Psoas muscle (tissue), 7 donors: ENCODE measurements at regions not wholly inside any gene's neighbourhood (a gene's known extent, or its start where the extent isn't known, plus 50 kb on each side); places are given as distances from the start of the nearest gene placed in this dataset.
A peak's percentile ranks its signal among the peaks of the same experiment; 100 is the strongest.

Experiments
- ATAC-seq, 4 donors: fragments of 200-7000 bp; cut with Tn5 transposase; one replicate each; pipeline ENCODE4 v1.9.1; 2020; ENCODE audit warnings: moderate library complexity in 3 of 4, mild to moderate bottlenecking in 2 of 4
- DNase-seq, 2 donors: peaks; one replicate each; pipeline ENCODE4 v3.0.0-alpha.2; 2020
- H3K27ac ChIP-seq: fragments of 200-600 bp; one replicate; pipeline ENCODE4 v1.8.0; 2022
- H3K27me3 ChIP-seq, 3 donors: fragments of 200-600 bp in 1 of 3; one replicate each; pipeline versions ENCODE4 v1.6.1 to v1.8.0; 2013 to 2022; ENCODE audit warnings: low read length in 2 of 3, mild to moderate bottlenecking in 2 of 3, moderate library complexity in 1 of 3; ENCODE audit not compliant: insufficient read depth in 3 of 3
- H3K36me3 ChIP-seq, 2 donors: fragments of 200-600 bp in 1 of 2; one replicate each; pipeline versions ENCODE4 v1.6.1 to v1.8.0; 2013 to 2022; ENCODE audit warnings: low read depth in 1 of 2, mild to moderate bottlenecking in 1 of 2, moderate library complexity in 1 of 2; ENCODE audit not compliant: insufficient read depth in 1 of 2
- H3K4me1 ChIP-seq: fragments of 200-600 bp; one replicate; pipeline ENCODE4 v1.8.0; 2022
- H3K4me3 ChIP-seq: fragments of 200-600 bp; one replicate; pipeline ENCODE4 v1.8.0; 2022; ENCODE audit warnings: mild to moderate bottlenecking
- H3K9me3 ChIP-seq: fragments of 200-600 bp; one replicate; pipeline ENCODE4 v1.8.0; 2022
- WGBS, 3 donors: extraction: QIAGEN DNeasy Blood & Tissue Kit; methylation state at CpG; one replicate each; pipeline versions ENCODE4 v1.1.6 to v1.1.7; 2013; 5-methylcytosine and 5-hydroxymethylcytosine counted together
- intact Hi-C, 2 donors: fragments of 100-400 bp; cut with DNase I; formaldehyde crosslinking; loops; one replicate each; pipeline versions ENCODE4 v1.11.0 to v1.14.2; 2022
- TF ChIP-seq, protein P1 (sequence below): fragments of 200-600 bp; IDR thresholded peaks from one replicate; pipeline ENCODE4 v1.8.0; 2022; ENCODE audit warnings: antibody characterized with exemption
- donor health status: healthy with polysubstance abuse.
- donor health status: DM: no; HTN: no; CAD: no; lungs with moderate emphysema.
- donor health status: Bipolar disorder and iron deficiency.
- donor health status: healthy.
- donor health status: DM: yes; HTN: yes; CAD: no.
- donor health status: DM: no; HTN: no; CAD: no.
- donor health status: DM: yes; HTN: yes; CAD: no.

DNA sequence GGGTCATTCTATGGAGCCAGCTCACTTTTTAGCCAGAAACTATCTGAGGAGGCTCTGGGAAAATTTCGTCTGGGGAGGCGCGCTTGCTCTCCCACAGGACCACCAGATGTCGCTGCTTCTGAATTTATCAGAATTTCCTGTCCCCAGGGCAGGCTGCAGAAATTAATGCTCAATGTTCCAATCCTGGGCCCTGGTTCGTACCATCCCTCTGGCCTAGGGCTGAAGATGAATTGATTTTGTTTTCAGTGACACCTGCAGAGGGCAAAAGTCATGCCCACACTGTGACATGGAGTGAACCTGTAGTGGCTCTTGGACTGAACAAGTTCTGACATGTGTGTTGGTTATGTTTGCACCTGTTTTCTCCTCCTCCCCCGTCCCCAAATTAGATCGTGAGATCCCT, 482.6 kb downstream of the NPIPA7 start:
- H3K36me3 ChIP-seq = no peaks in the 10 kb centered on the region
- no peak overlapping the region for H3K4me3 ChIP-seq
- peak in 1 of 4 donors; percentile 21 for ATAC-seq
- TF ChIP-seq, protein P1, sequence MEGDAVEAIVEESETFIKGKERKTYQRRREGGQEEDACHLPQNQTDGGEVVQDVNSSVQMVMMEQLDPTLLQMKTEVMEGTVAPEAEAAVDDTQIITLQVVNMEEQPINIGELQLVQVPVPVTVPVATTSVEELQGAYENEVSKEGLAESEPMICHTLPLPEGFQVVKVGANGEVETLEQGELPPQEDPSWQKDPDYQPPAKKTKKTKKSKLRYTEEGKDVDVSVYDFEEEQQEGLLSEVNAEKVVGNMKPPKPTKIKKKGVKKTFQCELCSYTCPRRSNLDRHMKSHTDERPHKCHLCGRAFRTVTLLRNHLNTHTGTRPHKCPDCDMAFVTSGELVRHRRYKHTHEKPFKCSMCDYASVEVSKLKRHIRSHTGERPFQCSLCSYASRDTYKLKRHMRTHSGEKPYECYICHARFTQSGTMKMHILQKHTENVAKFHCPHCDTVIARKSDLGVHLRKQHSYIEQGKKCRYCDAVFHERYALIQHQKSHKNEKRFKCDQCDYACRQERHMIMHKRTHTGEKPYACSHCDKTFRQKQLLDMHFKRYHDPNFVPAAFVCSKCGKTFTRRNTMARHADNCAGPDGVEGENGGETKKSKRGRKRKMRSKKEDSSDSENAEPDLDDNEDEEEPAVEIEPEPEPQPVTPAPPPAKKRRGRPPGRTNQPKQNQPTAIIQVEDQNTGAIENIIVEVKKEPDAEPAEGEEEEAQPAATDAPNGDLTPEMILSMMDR = peak; percentile 62
- no peaks in the 10 kb centered on the region for H3K9me3 ChIP-seq
- peaks cover 0 to 4% (median 2%) of the 10 kb centered on the region in 3 donors for H3K27me3 ChIP-seq
- WGBS, 3 donors = 4 to 9% (median 8%) methylated on average over 7 of the region's 7 CpGs
- intact Hi-C loops = loop anchor here in 1 of 2 donors (5.0 kb wide), 1 partner anchor 716 kb away; no protein-coding TSS in a partner anchor
- no peaks in the 10 kb centered on the region for H3K4me1 ChIP-seq
- no peak overlapping the region for H3K27ac ChIP-seq
- peak in 1 of 2 donors; percentile 19 for DNase-seq

DNA sequence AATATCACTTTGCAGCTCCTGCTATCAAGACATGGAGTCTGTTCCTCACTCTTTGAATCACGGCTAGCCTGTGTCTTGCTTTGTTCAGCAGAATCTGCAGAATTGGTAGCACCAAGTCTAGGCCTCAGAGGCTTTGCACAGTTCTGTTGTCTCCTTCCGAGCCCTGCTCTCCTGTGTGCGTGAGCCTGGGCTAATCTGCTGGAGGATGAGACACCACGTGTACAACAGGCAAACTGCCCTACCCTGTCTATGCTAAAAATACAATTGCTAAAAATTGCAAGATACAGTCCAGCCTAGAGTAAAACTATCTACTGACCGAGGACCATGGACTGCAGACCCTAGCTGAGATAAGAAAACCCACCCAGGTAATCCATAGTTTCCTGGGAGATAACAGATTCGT, 484.7 kb downstream of the NPIPA7 start:
- ATAC-seq (no peak), DNase-seq (no peak)
- Histone ChIP-seq H3K27ac (no peak overlapping the region), H3K36me3 (no peaks in the 10 kb centered on the region), H3K27me3 (peaks cover 0 to 7% (median 0%) of the 10 kb centered on the region in 3 donors), H3K4me3 (no peak overlapping the region), H3K4me1 (no peaks in the 10 kb centered on the region), H3K9me3 (no peaks in the 10 kb centered on the region)
- WGBS, 3 donors = 66 to 78% (median 76%) methylated on average over 6 of the region's 6 CpGs
- intact Hi-C loops = loop anchor here in 1 of 2 donors (5.0 kb wide), 1 partner anchor 714 kb away; no protein-coding TSS in a partner anchor
- TF ChIP-seq, protein P1 = no peak

DNA sequence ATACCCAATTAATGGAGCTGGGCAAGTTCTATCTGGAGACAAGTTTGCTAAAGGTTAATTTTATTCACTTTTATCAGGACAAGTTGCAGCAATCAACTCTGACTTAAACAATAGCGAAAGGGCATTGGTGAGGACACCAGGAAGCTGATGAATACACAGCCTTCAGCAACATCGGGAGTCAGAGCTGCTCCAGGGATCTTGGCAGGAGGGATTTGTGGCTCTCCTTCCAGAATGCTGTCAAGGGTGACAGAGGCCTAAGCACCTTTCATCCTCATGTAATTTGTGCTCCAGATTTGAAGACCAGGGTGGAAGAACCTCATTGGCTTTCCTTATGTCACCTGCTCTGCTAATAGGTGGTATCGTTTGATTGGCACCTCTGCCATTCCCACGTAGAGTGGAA, 485.6 kb downstream of the NPIPA7 start:
- WGBS, 3 donors = 69 to 75% (median 70%) methylated on average over 4 of the region's 4 CpGs
- Histone ChIP-seq H3K4me3 (no peak overlapping the region), H3K4me1 (no peaks in the 10 kb centered on the region), H3K27me3 (peaks cover 0 to 13% (median 0%) of the 10 kb centered on the region in 3 donors), H3K27ac (no peak overlapping the region), H3K9me3 (no peaks in the 10 kb centered on the region), H3K36me3 (no peaks in the 10 kb centered on the region)
- TF ChIP-seq, protein P1 = no peak
- DNase-seq = no peak
- ATAC-seq = no peak
- intact Hi-C loops = loop anchor here in 1 of 2 donors (5.0 kb wide), 1 partner anchor 713 kb away; no protein-coding TSS in a partner anchor

DNA sequence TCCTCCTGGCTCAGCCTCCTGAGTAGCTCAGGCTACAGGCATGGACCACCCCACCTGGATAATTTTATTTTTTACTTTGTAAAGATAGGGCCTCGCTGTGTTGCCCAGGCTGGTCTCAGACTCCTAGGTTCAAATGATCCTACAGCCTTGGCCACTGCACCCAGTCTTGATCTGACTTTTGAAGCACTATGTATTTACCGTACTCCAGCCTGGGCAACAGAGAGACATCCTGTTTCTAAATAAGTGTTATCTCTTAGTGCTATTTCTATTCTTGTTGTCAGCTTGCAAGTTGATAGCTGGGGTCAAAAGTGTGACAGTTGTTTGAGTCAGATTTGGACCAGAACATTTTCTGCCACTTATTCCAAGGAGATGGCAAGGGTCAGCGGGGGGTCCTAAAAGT, 486.4 kb downstream of the NPIPA7 start:
- ATAC-seq (no peak), DNase-seq (no peak)
- intact Hi-C loops = no loop called here
- H3K4me3 ChIP-seq = no peak overlapping the region
- H3K36me3 ChIP-seq = no peaks in the 10 kb centered on the region
- 70 to 82% (median 75%) methylated on average over 3 of the region's 3 CpGs for WGBS, 3 donors
- H3K27me3 ChIP-seq = peaks cover 0 to 13% (median 0%) of the 10 kb centered on the region in 3 donors
- H3K4me1 ChIP-seq = no peaks in the 10 kb centered on the region
- TF ChIP-seq, protein P1 = no peak
- H3K27ac ChIP-seq = no peak overlapping the region
- no peaks in the 10 kb centered on the region for H3K9me3 ChIP-seq

DNA sequence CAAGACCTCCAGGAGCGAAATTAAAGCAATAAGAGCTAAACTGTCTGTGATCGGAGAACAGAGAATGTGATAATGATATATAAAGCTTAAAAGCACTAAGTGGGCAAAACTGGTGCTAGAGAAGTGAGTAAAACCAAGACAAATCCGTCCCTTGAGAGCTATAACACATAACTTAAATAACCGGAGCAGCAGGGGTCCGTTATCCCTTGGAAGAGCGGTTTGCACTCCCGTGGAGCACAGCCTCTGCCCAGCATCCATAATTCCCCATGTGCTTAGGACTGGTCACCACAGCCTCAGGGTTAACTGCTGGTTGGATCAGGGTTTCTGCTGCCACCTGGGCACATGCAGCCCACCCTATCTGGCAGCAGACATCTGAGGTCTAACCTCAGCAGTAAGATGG, 489.0 kb downstream of the NPIPA7 start:
- H3K27me3 ChIP-seq = peaks cover 0 to 22% (median 0%) of the 10 kb centered on the region in 3 donors
- 13 to 20% (median 18%) methylated on average over 7 of the region's 7 CpGs for WGBS, 3 donors
- intact Hi-C loops = no loop called here
- H3K4me1 ChIP-seq = no peaks in the 10 kb centered on the region
- H3K9me3 ChIP-seq = no peaks in the 10 kb centered on the region
- H3K4me3 ChIP-seq = no peak overlapping the region
- H3K27ac ChIP-seq = no peak overlapping the region
- H3K36me3 ChIP-seq = no peaks in the 10 kb centered on the region
- ATAC-seq = no peak
- no peak for DNase-seq
- TF ChIP-seq, protein P1 = no peak
